Stomach (tissue), 8 donors: ENCODE measurements at regions not wholly inside any gene's neighbourhood (a gene's known extent, or its start where the extent isn't known, plus 50 kb on each side); places are given as distances from the start of the nearest gene placed in this dataset.

ENCODE experiments used
- DNase-seq, 2 donors: peaks; one replicate each; pipeline versions ENCODE4 v3.0.0 to v3.0.0-alpha.2; 2013 to 2019
- H3K27ac ChIP-seq, 5 donors: fragments of 200-600 bp in 4 of 5; sonication (generic) in 4 of 5; one replicate each; pipeline ENCODE4 v1.5.1; 2013 to 2019; ENCODE audit warnings: mild to moderate bottlenecking in 1 of 5, moderate library complexity in 1 of 5
- H3K27me3 ChIP-seq, 3 donors: fragments of 200-600 bp; sonication (generic); one replicate each; pipeline ENCODE4 v1.5.1; 2017 to 2019; ENCODE audit warnings: mixed run types in 1 of 3
- H3K36me3 ChIP-seq, 4 donors: fragments of 200-600 bp; sonication (generic); 1 replicate in 3 of 4; 2 replicates in 1 of 4; pipeline ENCODE4 v1.5.1; 2016 to 2019
- H3K4me1 ChIP-seq, 4 donors: fragments of 200-600 bp; sonication (generic); one replicate each; pipeline ENCODE4 v1.5.1; 2016 to 2019
- H3K4me3 ChIP-seq, 4 donors: fragments of 200-600 bp; sonication (generic) in 3 of 4; one replicate each; pipeline ENCODE4 v1.5.1; 2016 to 2019; ENCODE audit warnings: mild to moderate bottlenecking in 1 of 4
- H3K9me3 ChIP-seq, 4 donors: fragments of 200-600 bp; sonication (generic); one replicate each; pipeline ENCODE4 v1.5.1; 2016 to 2019
- CTCF ChIP-seq, 7 experiments: fragments of 450-650 bp in 4 of 7; fragments of 200-600 bp in 3 of 7; sonication (generic) in 3 of 7; IDR thresholded peaks; one replicate each; pipeline ENCODE4 v1.5.1; 2016 to 2019; ENCODE audit warnings: antibody characterized with exemption in 7 of 7, control low read depth in 2 of 7, mild to moderate bottlenecking in 1 of 7
- EP300 ChIP-seq: sonication (generic); formaldehyde crosslinking; IDR thresholded peaks from one replicate; pipeline ENCODE4 v1.6.1; 2017; ENCODE audit warnings: antibody characterized with exemption
- POLR2A ChIP-seq, 4 donors: fragments of 450-650 bp; IDR thresholded peaks; one replicate each; pipeline ENCODE4 v1.6.1; 2016; ENCODE audit warnings: antibody characterized with exemption in 4 of 4, control low read depth in 2 of 4, mild to moderate bottlenecking in 1 of 4, moderate library complexity in 1 of 4
- POLR2AphosphoS5 ChIP-seq, 3 donors: sonication (generic); formaldehyde crosslinking; IDR thresholded peaks; one replicate each; pipeline ENCODE4 v1.6.1; 2016; ENCODE audit warnings: antibody characterized with exemption in 3 of 3
- WGBS, 5 donors: extraction: QIAGEN DNeasy Blood & Tissue Kit in 3 of 5; methylation state at CpG; one replicate each; pipeline versions ENCODE4 v1.1.5 to v1.1.7; 2013 to 2018; 5-methylcytosine and 5-hydroxymethylcytosine counted together
- intact Hi-C: fragments of 100-400 bp; cut with DNase I; formaldehyde crosslinking; loops from one replicate; pipeline ENCODE4 v1.15.1; 2023; ENCODE audit warnings: low total_unique reads
- donor health status: healthy with polysubstance abuse.
- donor health status: Bipolar disorder and iron deficiency.
- donor health status: healthy.

GRCh38 chr4:13193662-13194061 is 290.5 kb downstream of the RAB28 start:
- DNase-seq = no peak
- no peaks in the 10 kb centered on the region for H3K4me1 ChIP-seq
- no peaks in the 10 kb centered on the region for H3K36me3 ChIP-seq
- 86 to 93% (median 88%) methylated on average over 7 of the region's 7 CpGs for WGBS, 5 donors
- no peaks in the 10 kb centered on the region for H3K9me3 ChIP-seq
- H3K27me3 ChIP-seq = no peaks in the 10 kb centered on the region
- TF ChIP-seq CTCF (IDR thresholded peaks at IDR 0.05) = no peak
- no peak for TF ChIP-seq POLR2AphosphoS5 (IDR thresholded peaks at IDR 0.05)
- no peak for TF ChIP-seq POLR2A (IDR thresholded peaks at IDR 0.05)
- no peak for TF ChIP-seq EP300
- H3K27ac ChIP-seq = no peak overlapping the region
- intact Hi-C loops = no loop called here
- no peak overlapping the region for H3K4me3 ChIP-seq

- Histone ChIP-seq H3K9me3 (peaks cover 0 to 6% (median 2%) of the 10 kb centered on the region in 4 donors), H3K4me1 (no peaks in the 10 kb centered on the region), H3K36me3 (no peaks in the 10 kb centered on the region), H3K4me3 (no peak overlapping the region), H3K27ac (no peak overlapping the region), H3K27me3 (no peaks in the 10 kb centered on the region)
- WGBS, 5 donors = 71 to 86% (median 74%) methylated on average over 6 of the region's 6 CpGs
- intact Hi-C loops = no loop called here
- TF ChIP-seq CTCF (IDR thresholded peaks at IDR 0.05) = no peak
- no peak for TF ChIP-seq POLR2A (IDR thresholded peaks at IDR 0.05)
- no peak for TF ChIP-seq EP300
- no peak for TF ChIP-seq POLR2AphosphoS5 (IDR thresholded peaks at IDR 0.05)
- no peak for DNase-seq
Measured at GRCh38 chr4:13190093-13190721, 293.9 kb downstream of the RAB28 start.

- Histone ChIP-seq H3K36me3 (no peaks in the 10 kb centered on the region), H3K4me1 (no peaks in the 10 kb centered on the region), H3K27me3 (no peaks in the 10 kb centered on the region), H3K27ac (no peak overlapping the region), H3K9me3 (peaks cover 0 to 14% (median 6%) of the 10 kb centered on the region in 4 donors), H3K4me3 (no peak overlapping the region)
- intact Hi-C loops = no loop called here
- DNase-seq = no peak
- TF ChIP-seq POLR2A (IDR thresholded peaks at IDR 0.05) = no peak
- TF ChIP-seq POLR2AphosphoS5 (IDR thresholded peaks at IDR 0.05) = no peak
- no peak for TF ChIP-seq EP300
- no peak for TF ChIP-seq CTCF (IDR thresholded peaks at IDR 0.05)
- 72 to 98% (median 92%) methylated on average over 2 of the region's 2 CpGs for WGBS, 5 donors
Measured at GRCh38 chr4:13184199-13184598, 299.9 kb downstream of the RAB28 start.

GRCh38 chr4:13182133-13182532 is 302.0 kb downstream of the RAB28 start:
- Histone ChIP-seq H3K4me1 (no peaks in the 10 kb centered on the region), H3K27me3 (no peaks in the 10 kb centered on the region), H3K27ac (no peak overlapping the region), H3K9me3 (peaks cover 0 to 14% (median 6%) of the 10 kb centered on the region in 4 donors), H3K36me3 (no peaks in the 10 kb centered on the region), H3K4me3 (no peak overlapping the region)
- intact Hi-C loops = no loop called here
- TF ChIP-seq POLR2A (IDR thresholded peaks at IDR 0.05) (no peak), POLR2AphosphoS5 (IDR thresholded peaks at IDR 0.05) (no peak)
- no peak for DNase-seq

- Histone ChIP-seq H3K4me1 (no peaks in the 10 kb centered on the region), H3K36me3 (no peaks in the 10 kb centered on the region), H3K4me3 (no peak overlapping the region), H3K27me3 (no peaks in the 10 kb centered on the region), H3K27ac (no peak overlapping the region), H3K9me3 (peaks cover 0 to 14% (median 6%) of the 10 kb centered on the region in 4 donors)
- DNase-seq = no peak
- intact Hi-C loops = no loop called here
- WGBS, 5 donors = 75 to 86% (median 82%) methylated on average over 4 of the region's 4 CpGs
- TF ChIP-seq POLR2AphosphoS5 (IDR thresholded peaks at IDR 0.05) (no peak), CTCF (IDR thresholded peaks at IDR 0.05) (no peak), EP300 (no peak), POLR2A (IDR thresholded peaks at IDR 0.05) (no peak)
Measured at GRCh38 chr4:13181681-13182080, 302.5 kb downstream of the RAB28 start.
